ENCODE measurements at regions not wholly inside any gene's neighbourhood (a gene's known extent, or its start where the extent isn't known, plus 50 kb on each side); places are given as distances from the start of the nearest gene placed in this dataset.

DNA sequence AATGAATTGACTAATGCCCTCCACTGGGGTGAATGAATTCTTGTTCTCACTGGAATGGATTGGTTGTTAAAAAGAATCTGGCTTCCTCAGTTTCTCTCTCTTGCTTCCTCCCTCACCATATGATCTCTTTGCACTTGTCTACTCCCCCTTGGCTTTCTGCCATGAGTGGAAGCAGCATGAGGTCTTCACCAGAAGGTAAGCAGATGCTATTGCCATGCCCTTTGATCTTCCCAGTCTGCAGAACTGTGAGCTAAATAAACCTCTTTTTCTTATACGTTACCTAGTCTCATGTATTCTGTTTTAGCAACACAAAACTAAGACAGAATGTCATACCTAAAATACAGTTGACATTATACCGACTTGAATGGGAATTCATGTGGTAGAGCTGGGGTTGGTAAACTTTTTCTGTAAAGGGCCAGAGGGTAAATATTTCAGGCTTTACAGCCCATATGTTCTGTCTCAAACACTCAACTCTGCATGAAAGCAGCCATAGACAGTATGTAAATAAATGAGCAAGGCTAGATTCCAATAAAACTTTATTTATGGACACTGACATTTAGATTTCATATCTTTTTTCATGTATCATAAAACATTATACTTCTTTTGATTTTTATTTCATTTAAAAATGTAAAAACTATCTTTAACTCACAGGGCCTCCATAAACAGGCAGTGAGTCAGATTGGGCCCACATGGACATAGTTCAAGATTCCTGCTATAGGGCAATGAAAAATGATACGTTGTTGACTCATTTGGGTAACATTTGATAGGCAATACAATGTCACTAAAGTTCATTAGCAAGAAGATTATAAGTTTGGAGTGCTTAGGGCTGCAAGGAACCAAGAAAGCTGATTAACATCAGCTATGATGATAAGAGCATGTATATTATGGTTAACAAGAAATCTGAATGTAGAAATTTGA lies 79.4 kb upstream of the TLE4 start:
- TF ChIP-seq, protein P1, sequence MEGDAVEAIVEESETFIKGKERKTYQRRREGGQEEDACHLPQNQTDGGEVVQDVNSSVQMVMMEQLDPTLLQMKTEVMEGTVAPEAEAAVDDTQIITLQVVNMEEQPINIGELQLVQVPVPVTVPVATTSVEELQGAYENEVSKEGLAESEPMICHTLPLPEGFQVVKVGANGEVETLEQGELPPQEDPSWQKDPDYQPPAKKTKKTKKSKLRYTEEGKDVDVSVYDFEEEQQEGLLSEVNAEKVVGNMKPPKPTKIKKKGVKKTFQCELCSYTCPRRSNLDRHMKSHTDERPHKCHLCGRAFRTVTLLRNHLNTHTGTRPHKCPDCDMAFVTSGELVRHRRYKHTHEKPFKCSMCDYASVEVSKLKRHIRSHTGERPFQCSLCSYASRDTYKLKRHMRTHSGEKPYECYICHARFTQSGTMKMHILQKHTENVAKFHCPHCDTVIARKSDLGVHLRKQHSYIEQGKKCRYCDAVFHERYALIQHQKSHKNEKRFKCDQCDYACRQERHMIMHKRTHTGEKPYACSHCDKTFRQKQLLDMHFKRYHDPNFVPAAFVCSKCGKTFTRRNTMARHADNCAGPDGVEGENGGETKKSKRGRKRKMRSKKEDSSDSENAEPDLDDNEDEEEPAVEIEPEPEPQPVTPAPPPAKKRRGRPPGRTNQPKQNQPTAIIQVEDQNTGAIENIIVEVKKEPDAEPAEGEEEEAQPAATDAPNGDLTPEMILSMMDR (IDR thresholded peaks at IDR 0.05): no peak
- TF ChIP-seq POLR2A (IDR thresholded peaks at IDR 0.05): no peak

Measured in breast epithelium (tissue), 3 donors.